Transverse colon (tissue), 4 donors: ENCODE measurements at regions not wholly inside any gene's neighbourhood (a gene's known extent, or its start where the extent isn't known, plus 50 kb on each side); places are given as distances from the start of the nearest gene placed in this dataset.

Experiments
- CTCF ChIP-seq, 5 experiments: fragments of 200-600 bp in 3 of 5; fragments of 450-650 bp in 2 of 5; sonication (generic) in 3 of 5; IDR thresholded peaks; 1 replicate in 2 of 5; 2 replicates in 3 of 5; pipeline ENCODE4 v1.5.1; 2016 to 2017; ENCODE audit warnings: antibody characterized with exemption in 5 of 5, inconsistent platforms in 3 of 5, mild to moderate bottlenecking in 2 of 5, moderate library complexity in 1 of 5
- EP300 ChIP-seq: sonication (generic); formaldehyde crosslinking; IDR thresholded peaks from one replicate; pipeline ENCODE4 v1.6.1; 2017; ENCODE audit warnings: antibody characterized with exemption, low read depth
- POLR2AphosphoS5 ChIP-seq, 3 donors: sonication (generic); formaldehyde crosslinking; IDR thresholded peaks; one replicate each; pipeline ENCODE4 v1.6.1; 2016; ENCODE audit warnings: antibody characterized with exemption in 3 of 3

GRCh38 chr3:193014902-193015301 lies 97.2 kb upstream of the MB21D2 start:
- TF ChIP-seq CTCF (IDR thresholded peaks at IDR 0.05) = no peak
- TF ChIP-seq POLR2AphosphoS5 (IDR thresholded peaks at IDR 0.05) = no peak
- no peak for TF ChIP-seq EP300
